OCI-LY3 (cell line): ENCODE measurements at regions not wholly inside any gene's neighbourhood (a gene's known extent, or its start where the extent isn't known, plus 50 kb on each side); places are given as distances from the start of the nearest gene placed in this dataset.

Experiments used
- H2AFZ ChIP-seq: fragments of 200-600, 300-600 bp; shearing (Covaris generic); 2 replicates; pipeline ENCODE4 v1.6.0; 2014; ENCODE audit warnings: antibody characterized with exemption, low read depth, low read length
- H3K27ac ChIP-seq: fragments of 200-600, 300-600 bp; sonication (generic); 2 replicates; pipeline ENCODE4 v1.5.1; 2014; ENCODE audit warnings: mild to moderate bottlenecking, low read length, moderate library complexity, mixed read lengths
- H3K27me3 ChIP-seq: fragments of 200-600, 300-600 bp; sonication (generic); 2 replicates; pipeline ENCODE4 v1.6.1; 2014; ENCODE audit warnings: low read depth, low read length, mixed read lengths
- H3K36me3 ChIP-seq: fragments of 200-600, 300-600 bp; sonication (generic); replicated peaks from 2 replicates; pipeline ENCODE3; 2014; ENCODE audit warnings: low read depth, low read length, mixed read lengths
- H3K4me1 ChIP-seq: fragments of 300-600, 200-600 bp; sonication (generic); 2 replicates; pipeline ENCODE4 v1.6.1; 2014; ENCODE audit warnings: low read length, mixed read lengths
- H3K4me2 ChIP-seq: fragments of 200-600, 300-600 bp; sonication (generic); 2 replicates; pipeline ENCODE4 v1.6.1; 2014; ENCODE audit warnings: low read length, mixed read lengths
- H3K4me3 ChIP-seq: fragments of 300-600, 200-600 bp; sonication (generic); 2 replicates; pipeline ENCODE4 v1.5.1; 2014; ENCODE audit warnings: antibody characterized with exemption, mild to moderate bottlenecking, low read length, moderate library complexity
- H3K79me2 ChIP-seq: fragments of 300-600, 200-600 bp; shearing (Covaris generic); 2 replicates; pipeline ENCODE4 v1.6.1; 2014; ENCODE audit warnings: mild to moderate bottlenecking, low read length, mixed read lengths
- H3K9ac ChIP-seq: fragments of 300-600, 200-600 bp; shearing (Covaris generic); 2 replicates; pipeline ENCODE4 v1.6.0; 2014; ENCODE audit warnings: mild to moderate bottlenecking, low read length, moderate library complexity
- H3K9me3 ChIP-seq: fragments of 200-600, 300-600 bp; shearing (Covaris generic); 2 replicates; pipeline ENCODE4 v1.6.1; 2014; ENCODE audit warnings: low read length, mixed read lengths; ENCODE audit not compliant: insufficient read depth
- H4K20me1 ChIP-seq: fragments of 200-600, 300-600 bp; sonication (generic); 2 replicates; pipeline ENCODE4 v1.6.1; 2016; ENCODE audit warnings: low read length, mixed read lengths; ENCODE audit not compliant: insufficient read depth
- EZH2phosphoT487 ChIP-seq: fragments of 200-600 bp; shearing (Covaris generic); IDR thresholded peaks from 2 replicates; pipeline ENCODE4 v1.6.1; 2018; ENCODE audit warnings: antibody characterized with exemption, mixed run types, low read depth
- TF ChIP-seq, protein P1 (sequence below): fragments of 200-600, 300-600 bp; sonication (generic); IDR thresholded peaks from 2 replicates; pipeline ENCODE4 v1.5.1; 2014; ENCODE audit warnings: antibody characterized with exemption, low read length, low read depth

GRCh38 chr7:81201188-81201587 is 282.3 kb upstream of the SEMA3C start:
- H4K20me1 ChIP-seq: no peaks in the 10 kb centered on the region
- no peak overlapping the region for H2AFZ ChIP-seq
- H3K9ac ChIP-seq: no peak overlapping the region
- no peaks in the 10 kb centered on the region for H3K9me3 ChIP-seq
- H3K79me2 ChIP-seq: no peaks in the 10 kb centered on the region
- H3K4me2 ChIP-seq: no peak overlapping the region
- no peaks in the 10 kb centered on the region for H3K27me3 ChIP-seq
- no peak overlapping the region for H3K27ac ChIP-seq
- H3K4me3 ChIP-seq: no peak overlapping the region
- TF ChIP-seq, protein P1, sequence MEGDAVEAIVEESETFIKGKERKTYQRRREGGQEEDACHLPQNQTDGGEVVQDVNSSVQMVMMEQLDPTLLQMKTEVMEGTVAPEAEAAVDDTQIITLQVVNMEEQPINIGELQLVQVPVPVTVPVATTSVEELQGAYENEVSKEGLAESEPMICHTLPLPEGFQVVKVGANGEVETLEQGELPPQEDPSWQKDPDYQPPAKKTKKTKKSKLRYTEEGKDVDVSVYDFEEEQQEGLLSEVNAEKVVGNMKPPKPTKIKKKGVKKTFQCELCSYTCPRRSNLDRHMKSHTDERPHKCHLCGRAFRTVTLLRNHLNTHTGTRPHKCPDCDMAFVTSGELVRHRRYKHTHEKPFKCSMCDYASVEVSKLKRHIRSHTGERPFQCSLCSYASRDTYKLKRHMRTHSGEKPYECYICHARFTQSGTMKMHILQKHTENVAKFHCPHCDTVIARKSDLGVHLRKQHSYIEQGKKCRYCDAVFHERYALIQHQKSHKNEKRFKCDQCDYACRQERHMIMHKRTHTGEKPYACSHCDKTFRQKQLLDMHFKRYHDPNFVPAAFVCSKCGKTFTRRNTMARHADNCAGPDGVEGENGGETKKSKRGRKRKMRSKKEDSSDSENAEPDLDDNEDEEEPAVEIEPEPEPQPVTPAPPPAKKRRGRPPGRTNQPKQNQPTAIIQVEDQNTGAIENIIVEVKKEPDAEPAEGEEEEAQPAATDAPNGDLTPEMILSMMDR: no peak
- no peak for TF ChIP-seq EZH2phosphoT487
- no peaks in the 10 kb centered on the region for H3K36me3 ChIP-seq
- peaks cover 11% of the 10 kb centered on the region for H3K4me1 ChIP-seq

GRCh38 chr7:81198766-81199165 is 279.9 kb upstream of the SEMA3C start:
- peaks cover 11% of the 10 kb centered on the region for H3K4me1 ChIP-seq
- no peak overlapping the region for H3K4me3 ChIP-seq
- no peaks in the 10 kb centered on the region for H3K79me2 ChIP-seq
- H3K27ac ChIP-seq: no peak overlapping the region
- H3K27me3 ChIP-seq: no peaks in the 10 kb centered on the region
- H3K9me3 ChIP-seq: no peaks in the 10 kb centered on the region
- H3K36me3 ChIP-seq: no peaks in the 10 kb centered on the region
- TF ChIP-seq, protein P1: no peak
- no peak for TF ChIP-seq EZH2phosphoT487
- H2AFZ ChIP-seq: no peak overlapping the region
- H3K4me2 ChIP-seq: no peak overlapping the region
- no peaks in the 10 kb centered on the region for H4K20me1 ChIP-seq
- no peak overlapping the region for H3K9ac ChIP-seq

- TF ChIP-seq EZH2phosphoT487: no peak
- TF ChIP-seq, protein P1: no peak
- Histone ChIP-seq H3K27me3 (no peaks in the 10 kb centered on the region), H3K9ac (no peak overlapping the region), H4K20me1 (no peaks in the 10 kb centered on the region), H3K9me3 (no peaks in the 10 kb centered on the region), H3K27ac (no peak overlapping the region), H3K4me3 (no peak overlapping the region), H3K79me2 (no peaks in the 10 kb centered on the region), H3K4me2 (0 out of 2 replicates have a peak overlapping the region, but pooled peaks have one; percentile 14), H3K4me1 (peaks cover 11% of the 10 kb centered on the region), H3K36me3 (no peaks in the 10 kb centered on the region), H2AFZ (no peak overlapping the region)
Measured at GRCh38 chr7:81197266-81197665, 278.4 kb upstream of the SEMA3C start.

- H3K9me3 ChIP-seq: no peaks in the 10 kb centered on the region
- H4K20me1 ChIP-seq: no peaks in the 10 kb centered on the region
- no peak overlapping the region for H3K9ac ChIP-seq
- no peak overlapping the region for H3K27ac ChIP-seq
- H3K79me2 ChIP-seq: no peaks in the 10 kb centered on the region
- peaks cover 13% of the 10 kb centered on the region for H3K4me1 ChIP-seq
- H2AFZ ChIP-seq: no peak overlapping the region
- no peaks in the 10 kb centered on the region for H3K36me3 ChIP-seq
- no peak overlapping the region for H3K4me2 ChIP-seq
- TF ChIP-seq, protein P1: no peak
- TF ChIP-seq EZH2phosphoT487: no peak
- H3K4me3 ChIP-seq: no peak overlapping the region
- no peaks in the 10 kb centered on the region for H3K27me3 ChIP-seq
Measured at GRCh38 chr7:81195033-81195432, 276.2 kb upstream of the SEMA3C start.
